T-cell (primary cell): ENCODE measurements at regions not wholly inside any gene's neighbourhood (a gene's known extent, or its start where the extent isn't known, plus 50 kb on each side); places are given as distances from the start of the nearest gene placed in this dataset.

Source experiments
- ATAC-seq, 4 experiments: fragments of 200-7000 bp in 3 of 4; fragments of 150-1000 bp in 1 of 4; cut with Tn5 transposase; replicated peaks in 1 of 4; 1 replicate in 3 of 4; 2 replicates in 1 of 4; pipeline ENCODE4 v1.10.0; 2021; ENCODE audit warnings: moderate library complexity in 3 of 4, mild to moderate bottlenecking in 2 of 4, moderate number of reproducible peaks in 1 of 4
- CTCF ChIA-PET, 2 donors: fragments of 300-600 bp; sonication (Branson Sonifier 250); formaldehyde crosslinking; loops; one replicate each; lab custom pipeline; 2022; ENCODE audit warnings: antibody characterized with exemption in 2 of 2; lab: Charles Lee
- POLR2A ChIA-PET, 2 donors: fragments of 300-600 bp; sonication (Branson Sonifier 250); formaldehyde crosslinking; loops; one replicate each; lab custom pipeline; 2022; ENCODE audit warnings: antibody characterized with exemption in 2 of 2; lab: Charles Lee
- DNase-seq, 35 experiments: peaks; one replicate each; pipeline versions ENCODE4 v3.0.0 to v3.0.0-alpha.2; 2013 to 2023
- H3K27ac ChIP-seq: one replicate; pipeline ENCODE4 v1.5.1; 2013; ENCODE audit warnings: low read length
- H3K27me3 ChIP-seq, 2 experiments: replicated peaks in 1 of 2; 1 replicate in 1 of 2; 2 replicates in 1 of 2; pipeline versions ENCODE4 v1.6.1 to v1.7.0; 2013; ENCODE audit warnings: low read length in 1 of 2, mixed read lengths in 1 of 2; ENCODE audit not compliant: control insufficient read depth in 2 of 2, insufficient read depth in 2 of 2; ENCODE audit errors: extremely low read depth in 1 of 2
- H3K36me3 ChIP-seq, 2 donors: 1 replicate in 1 of 2; 2 replicates in 1 of 2; pipeline versions ENCODE4 v1.6.1 to v1.7.0; 2013; ENCODE audit warnings: low read length in 1 of 2; ENCODE audit not compliant: control insufficient read depth in 2 of 2, insufficient read depth in 1 of 2; ENCODE audit errors: extremely low read depth in 1 of 2
- H3K4me1 ChIP-seq, 2 experiments: 1 replicate in 1 of 2; 2 replicates in 1 of 2; pipeline versions ENCODE4 v1.6.1 to v1.7.0; 2013; ENCODE audit warnings: low read length in 2 of 2, mixed read lengths in 1 of 2; ENCODE audit not compliant: insufficient read depth in 2 of 2, control insufficient read depth in 1 of 2; ENCODE audit errors: extremely low read depth in 1 of 2
- H3K4me3 ChIP-seq, 2 donors: 1 replicate in 1 of 2; 2 replicates in 1 of 2; pipeline versions ENCODE4 v1.5.1 to v1.7.0; 2013; ENCODE audit warnings: mild to moderate bottlenecking in 2 of 2, low read length in 1 of 2, moderate library complexity in 1 of 2; ENCODE audit not compliant: control insufficient read depth in 1 of 2; ENCODE audit errors: extremely low read depth in 1 of 2
- H3K9me3 ChIP-seq: 2 replicates; pipeline ENCODE4 v1.7.0; 2013
- H3K27ac Mint-ChIP-seq, 2 donors: one replicate each; pipeline ENCODE4 v1.8.0; 2020 to 2021; ENCODE audit warnings: mild to moderate bottlenecking in 2 of 2, mixed read lengths in 2 of 2
- H3K27me3 Mint-ChIP-seq, 2 donors: one replicate each; pipeline ENCODE4 v1.8.0; 2021 to 2022; ENCODE audit warnings: mixed read lengths in 2 of 2
- H3K36me3 Mint-ChIP-seq: one replicate; pipeline ENCODE4 v1.8.0; 2021; ENCODE audit warnings: mixed read lengths
- H3K4me1 Mint-ChIP-seq, 3 donors: one replicate each; pipeline ENCODE4 v1.8.0; 2020 to 2022; ENCODE audit warnings: mixed read lengths in 3 of 3, mild to moderate bottlenecking in 1 of 3
- H3K4me3 Mint-ChIP-seq, 3 donors: one replicate each; pipeline ENCODE4 v1.8.0; 2020 to 2022; ENCODE audit warnings: mild to moderate bottlenecking in 3 of 3, mixed read lengths in 3 of 3, moderate library complexity in 3 of 3
- H3K9me3 Mint-ChIP-seq, 3 donors: one replicate each; pipeline ENCODE4 v1.8.0; 2020 to 2022; ENCODE audit warnings: mixed read lengths in 3 of 3
- WGBS: methylation state at CpG from one replicate; pipeline ENCODE4 v1.1.5; 2013; ENCODE audit warnings: missing lambda C conversion rate; ENCODE audit not compliant: insufficient coverage; 5-methylcytosine and 5-hydroxymethylcytosine counted together

DNA sequence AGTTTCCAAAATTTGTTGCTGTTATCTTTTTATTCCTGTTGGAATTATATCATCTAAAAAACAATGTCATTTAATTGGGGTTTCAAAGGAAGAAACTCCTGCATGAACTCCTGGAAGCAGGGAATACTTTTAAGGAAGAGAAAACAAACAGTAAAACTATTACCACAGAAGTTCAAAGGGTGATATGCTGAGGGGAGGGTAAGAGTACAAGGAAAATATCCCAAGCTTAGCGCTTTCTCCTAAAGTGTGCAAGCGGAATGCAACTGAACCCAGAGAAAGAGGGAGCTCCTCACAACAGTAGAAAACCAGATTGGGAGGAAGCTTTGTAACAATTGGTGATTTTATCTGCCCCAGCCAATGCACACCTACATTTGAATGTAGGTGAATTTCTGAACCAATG is 175.1 kb downstream of the NUFIP1 start:
- H3K27ac ChIP-seq = no peak overlapping the region
- H3K27me3 ChIP-seq = peaks cover 0 to 8% of the 10 kb centered on the region in 2 experiments
- H3K9me3 ChIP-seq = no peaks in the 10 kb centered on the region
- ATAC-seq (no peak), DNase-seq (no peak)
- Mint-ChIP-seq H3K9me3 (no peaks in the 10 kb centered on the region), H3K27ac (no peak overlapping the region), H3K4me3 (no peak overlapping the region), H3K36me3 (no peaks in the 10 kb centered on the region), H3K27me3 (peaks cover 3 to 10% of the 10 kb centered on the region in 2 donors), H3K4me1 (no peaks in the 10 kb centered on the region)
- WGBS = no CpG with 5 or more reads among the region's 2 CpGs
- ChIA-PET POLR2A (no interaction called here), CTCF (no interaction called here)
- no peak overlapping the region for H3K4me3 ChIP-seq
- H3K36me3 ChIP-seq = no peaks in the 10 kb centered on the region
- H3K4me1 ChIP-seq = no peaks in the 10 kb centered on the region

DNA sequence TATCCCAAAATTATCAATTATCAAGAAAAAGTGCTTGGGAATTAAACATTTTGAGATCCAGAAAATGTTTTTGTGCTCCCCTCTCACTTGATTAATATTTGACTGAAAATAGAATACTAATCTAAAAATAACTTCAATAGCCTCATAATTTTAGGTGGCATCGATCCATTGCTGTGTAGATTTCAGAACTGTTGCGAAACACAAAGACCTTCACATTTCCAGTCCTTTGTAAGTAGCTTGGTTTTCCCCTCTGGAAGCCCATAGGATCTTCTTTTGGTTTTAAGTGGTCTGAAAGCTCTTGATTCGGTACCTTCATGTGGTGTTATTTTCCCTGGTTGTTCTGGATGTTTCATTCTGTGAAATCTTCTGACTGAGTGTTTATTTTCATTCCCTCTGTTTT is 176.5 kb downstream of the NUFIP1 start:
- no peaks in the 10 kb centered on the region for H3K36me3 Mint-ChIP-seq
- Histone ChIP-seq H3K4me1 (no peaks in the 10 kb centered on the region), H3K27ac (no peak overlapping the region), H3K27me3 (peaks cover 0 to 5% of the 10 kb centered on the region in 2 experiments), H3K36me3 (no peaks in the 10 kb centered on the region), H3K4me3 (no peak overlapping the region), H3K9me3 (no peaks in the 10 kb centered on the region)
- no peak for DNase-seq
- POLR2A ChIA-PET = no interaction called here
- H3K9me3 Mint-ChIP-seq = no peaks in the 10 kb centered on the region
- H3K27ac Mint-ChIP-seq = no peak overlapping the region
- no CpG with 5 or more reads among the region's 3 CpGs for WGBS
- CTCF ChIA-PET = no interaction called here
- H3K4me1 Mint-ChIP-seq = no peaks in the 10 kb centered on the region
- no peak overlapping the region for H3K4me3 Mint-ChIP-seq
- peaks cover 2 to 9% of the 10 kb centered on the region in 2 donors for H3K27me3 Mint-ChIP-seq
- no peak for ATAC-seq

DNA sequence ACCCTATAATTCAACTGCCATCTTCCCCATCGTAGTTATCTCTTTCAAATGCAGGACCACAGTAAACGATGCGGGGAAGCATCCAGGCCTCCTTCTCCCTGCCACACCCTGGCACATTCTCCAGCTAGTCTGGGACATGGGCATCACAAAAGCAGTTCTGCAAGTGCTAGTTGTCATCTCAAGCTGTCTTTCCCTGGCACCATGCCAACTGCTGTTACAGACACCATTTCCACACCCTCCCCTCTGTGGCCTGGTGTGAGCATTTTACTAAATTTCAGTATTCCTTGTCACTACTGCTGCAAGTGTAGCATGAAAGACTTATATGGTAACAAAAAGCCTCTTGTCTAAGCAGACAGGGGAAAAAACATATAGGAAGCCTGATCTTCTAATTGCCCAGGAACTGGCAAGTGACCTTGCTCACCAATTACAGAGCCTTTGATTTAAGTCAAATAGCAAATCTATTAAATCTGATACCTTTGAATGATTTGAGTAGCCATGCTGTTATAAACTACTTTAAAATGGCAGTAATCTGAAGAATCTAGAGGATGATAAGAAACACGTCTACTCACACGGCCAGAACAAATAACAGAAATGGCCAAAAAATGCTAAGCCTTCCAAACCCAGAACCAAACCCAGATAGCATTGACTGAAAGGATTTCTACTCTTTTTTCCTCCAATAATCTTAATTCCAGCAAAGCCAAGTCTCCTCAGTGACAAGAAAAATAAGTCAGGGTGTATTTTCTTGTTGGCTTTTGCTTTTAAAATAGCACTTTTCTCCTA is 179.0 kb downstream of the NUFIP1 start:
- CTCF ChIA-PET = no interaction called here

DNA sequence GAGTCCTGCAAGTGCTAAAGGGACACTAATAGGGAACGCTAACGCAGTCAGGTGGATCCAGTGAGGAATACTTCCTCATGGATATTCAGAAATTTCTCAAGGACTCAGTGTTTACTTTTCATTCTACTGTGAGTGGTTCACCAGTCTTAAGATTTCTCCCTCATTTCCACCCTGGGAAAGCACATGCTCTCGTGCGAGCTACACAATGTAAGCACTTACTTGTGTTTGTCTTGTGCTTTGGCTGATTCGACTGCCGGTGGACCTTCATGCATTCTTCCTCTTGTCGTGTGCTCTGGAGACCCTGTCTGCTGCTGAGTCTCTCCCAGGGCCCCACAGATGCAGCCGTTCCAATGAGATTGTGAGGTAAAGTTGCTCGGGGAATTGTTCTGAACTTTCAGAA is 180.1 kb downstream of the NUFIP1 start:
- ChIA-PET CTCF (no interaction called here), POLR2A (no interaction called here)
- Mint-ChIP-seq H3K27me3 (no peaks in the 10 kb centered on the region), H3K27ac (no peak overlapping the region), H3K9me3 (no peaks in the 10 kb centered on the region), H3K36me3 (no peaks in the 10 kb centered on the region), H3K4me1 (no peaks in the 10 kb centered on the region), H3K4me3 (no peak overlapping the region)
- no peak overlapping the region for H3K4me3 ChIP-seq
- H3K36me3 ChIP-seq = no peaks in the 10 kb centered on the region
- H3K4me1 ChIP-seq = no peaks in the 10 kb centered on the region
- DNase-seq = no peak
- no peaks in the 10 kb centered on the region for H3K9me3 ChIP-seq
- WGBS = 88% methylated on average over 9 of the region's 9 CpGs
- H3K27ac ChIP-seq = no peak overlapping the region
- ATAC-seq = no peak
- peaks cover 0 to 5% of the 10 kb centered on the region in 2 experiments for H3K27me3 ChIP-seq

More for the DNA sequence above, 179.0 kb downstream of the NUFIP1 start:
- Histone ChIP-seq H3K9me3 (no peaks in the 10 kb centered on the region), H3K27ac (no peak overlapping the region), H3K36me3 (no peaks in the 10 kb centered on the region), H3K4me3 (no peak overlapping the region), H3K27me3 (peaks cover 0 to 5% of the 10 kb centered on the region in 2 experiments), H3K4me1 (no peaks in the 10 kb centered on the region)
- H3K9me3 Mint-ChIP-seq = no peaks in the 10 kb centered on the region
- whole genome bisulfite sequencing = 92% methylated on average over 3 of the region's 5 CpGs
- DNase-seq = peak in 3 of 35 experiments; percentile 2 to 14 (median 2)
- H3K27me3 Mint-ChIP-seq = peaks cover 0 to 5% of the 10 kb centered on the region in 2 donors
- H3K36me3 Mint-ChIP-seq = no peaks in the 10 kb centered on the region
- ATAC-seq = no peak
- no peaks in the 10 kb centered on the region for H3K4me1 Mint-ChIP-seq
- H3K27ac Mint-ChIP-seq = no peak overlapping the region
- no peak overlapping the region for H3K4me3 Mint-ChIP-seq
- POLR2A ChIA-PET = no interaction called here

DNA sequence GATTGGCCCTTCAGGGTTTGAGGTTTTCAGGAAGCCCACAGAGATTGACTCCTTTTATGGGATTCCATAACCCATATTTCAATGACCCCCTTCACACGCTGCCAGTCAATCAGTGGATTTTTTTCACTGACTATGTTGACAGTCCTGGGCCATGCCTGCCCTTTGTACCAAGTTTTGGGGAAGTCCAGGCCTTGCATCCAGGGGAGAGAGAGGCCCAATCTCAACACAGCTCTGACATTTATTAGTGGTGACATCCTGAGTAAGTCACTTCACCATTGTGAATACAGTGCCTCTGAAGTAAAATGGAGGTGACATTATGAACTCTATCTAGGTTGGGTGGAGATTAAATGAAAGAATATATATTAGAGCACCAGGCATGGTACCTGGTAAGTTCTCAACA is 181.1 kb downstream of the NUFIP1 start:
- POLR2A ChIA-PET = no interaction called here
- no peak overlapping the region for H3K27ac Mint-ChIP-seq

DNA sequence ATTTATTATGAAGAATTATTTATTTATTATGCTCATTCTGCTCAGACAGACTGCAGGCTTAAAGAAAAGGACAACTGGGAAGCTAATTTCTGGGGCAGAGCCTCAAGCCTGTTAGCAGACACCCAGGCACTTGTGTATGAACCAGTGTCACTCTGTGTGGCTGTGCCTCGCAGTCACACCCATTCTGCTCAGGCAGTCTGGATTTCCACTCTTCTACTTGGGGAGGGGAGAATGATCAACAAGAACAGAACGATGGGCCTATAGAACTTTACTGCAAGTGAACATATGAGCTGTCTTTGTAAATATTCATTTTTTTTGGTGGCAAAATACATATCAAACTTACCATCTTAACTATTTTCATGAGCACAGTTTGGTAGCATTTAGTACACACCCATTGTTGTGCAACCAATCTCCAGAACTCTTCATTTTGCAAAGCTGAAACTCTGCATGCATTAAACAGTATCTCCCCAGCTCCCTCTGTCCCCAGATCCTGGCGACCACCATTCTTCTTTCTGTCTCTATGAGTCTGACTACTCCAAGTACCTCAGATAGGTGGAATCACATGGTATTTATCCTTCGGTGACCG is 181.7 kb downstream of the NUFIP1 start:
- H3K27ac Mint-ChIP-seq = no peak overlapping the region
- no peaks in the 10 kb centered on the region for H3K36me3 Mint-ChIP-seq
- Histone ChIP-seq H3K27ac (no peak overlapping the region), H3K27me3 (peaks cover 0 to 5% of the 10 kb centered on the region in 2 experiments), H3K9me3 (no peaks in the 10 kb centered on the region), H3K36me3 (no peaks in the 10 kb centered on the region), H3K4me1 (no peaks in the 10 kb centered on the region), H3K4me3 (no peak overlapping the region)
- POLR2A ChIA-PET = no interaction called here
- WGBS = 100% methylated on average over 1 of the region's 5 CpGs
- no peaks in the 10 kb centered on the region for H3K9me3 Mint-ChIP-seq
- H3K4me1 Mint-ChIP-seq = no peaks in the 10 kb centered on the region
- DNase-seq (no peak), ATAC-seq (no peak)
- peaks cover 0 to 2% of the 10 kb centered on the region in 2 donors for H3K27me3 Mint-ChIP-seq
- no peak overlapping the region for H3K4me3 Mint-ChIP-seq
- CTCF ChIA-PET = no interaction called here

More for the DNA sequence above, 181.1 kb downstream of the NUFIP1 start:
- no CpG with 5 or more reads among the region's 1 CpG for WGBS
- no peaks in the 10 kb centered on the region for H3K4me1 Mint-ChIP-seq
- Histone ChIP-seq H3K27ac (no peak overlapping the region), H3K27me3 (peaks cover 0 to 5% of the 10 kb centered on the region in 2 experiments), H3K36me3 (no peaks in the 10 kb centered on the region), H3K4me3 (no peak overlapping the region), H3K9me3 (no peaks in the 10 kb centered on the region), H3K4me1 (no peaks in the 10 kb centered on the region)
- peaks cover 0 to 2% of the 10 kb centered on the region in 2 donors for H3K27me3 Mint-ChIP-seq
- ATAC-seq (no peak), DNase-seq (no peak)
- H3K36me3 Mint-ChIP-seq = no peaks in the 10 kb centered on the region
- H3K9me3 Mint-ChIP-seq = no peaks in the 10 kb centered on the region
- CTCF ChIA-PET = interaction anchor here in 1 of 2 donors (0.6 kb wide), 1 partner anchor 17 kb away, joined by 3 read pairs; no protein-coding TSS in a partner anchor
- H3K4me3 Mint-ChIP-seq = no peak overlapping the region
